Fibroblast of the aortic adventitia (primary cell): ENCODE measurements at regions not wholly inside any gene's neighbourhood (a gene's known extent, or its start where the extent isn't known, plus 50 kb on each side); places are given as distances from the start of the nearest gene placed in this dataset.

Source experiments
- DNase-seq: peaks from one replicate; pipeline ENCODE4 v3.0.0-alpha.2; 2010; ENCODE audit warnings: low read depth
- H3K4me3 ChIP-seq: 2 replicates; pipeline ENCODE4 v1.5.1; 2011; ENCODE audit warnings: low read depth, mild to moderate bottlenecking, control low read depth, low read length, moderate library complexity
- TF ChIP-seq, protein P1 (sequence below): IDR thresholded peaks from 2 replicates; pipeline ENCODE4 v1.5.1; 2011; ENCODE audit warnings: mild to moderate bottlenecking, low read length, control low read depth, inconsistent platforms; ENCODE audit not compliant: insufficient read depth

DNA sequence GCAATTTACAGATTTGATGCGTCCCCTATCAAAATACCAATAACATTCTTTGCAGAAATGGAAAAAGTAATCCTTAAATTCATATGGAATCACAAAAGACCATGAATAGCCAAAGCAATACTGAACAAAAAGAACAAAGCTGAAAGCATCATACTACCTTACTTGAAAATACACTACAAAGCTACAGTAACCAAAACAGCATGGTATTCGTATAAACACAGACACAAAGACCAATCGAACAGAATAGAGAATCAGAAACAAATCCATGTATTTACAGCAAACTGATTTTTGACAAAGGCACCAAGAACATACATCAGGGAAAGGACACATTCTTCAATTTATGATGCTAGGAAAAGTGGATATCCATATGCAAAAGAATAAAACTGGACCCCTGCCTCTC is 206.5 kb upstream of the PDE10A start:
- DNase-seq: no peak
- TF ChIP-seq, protein P1, sequence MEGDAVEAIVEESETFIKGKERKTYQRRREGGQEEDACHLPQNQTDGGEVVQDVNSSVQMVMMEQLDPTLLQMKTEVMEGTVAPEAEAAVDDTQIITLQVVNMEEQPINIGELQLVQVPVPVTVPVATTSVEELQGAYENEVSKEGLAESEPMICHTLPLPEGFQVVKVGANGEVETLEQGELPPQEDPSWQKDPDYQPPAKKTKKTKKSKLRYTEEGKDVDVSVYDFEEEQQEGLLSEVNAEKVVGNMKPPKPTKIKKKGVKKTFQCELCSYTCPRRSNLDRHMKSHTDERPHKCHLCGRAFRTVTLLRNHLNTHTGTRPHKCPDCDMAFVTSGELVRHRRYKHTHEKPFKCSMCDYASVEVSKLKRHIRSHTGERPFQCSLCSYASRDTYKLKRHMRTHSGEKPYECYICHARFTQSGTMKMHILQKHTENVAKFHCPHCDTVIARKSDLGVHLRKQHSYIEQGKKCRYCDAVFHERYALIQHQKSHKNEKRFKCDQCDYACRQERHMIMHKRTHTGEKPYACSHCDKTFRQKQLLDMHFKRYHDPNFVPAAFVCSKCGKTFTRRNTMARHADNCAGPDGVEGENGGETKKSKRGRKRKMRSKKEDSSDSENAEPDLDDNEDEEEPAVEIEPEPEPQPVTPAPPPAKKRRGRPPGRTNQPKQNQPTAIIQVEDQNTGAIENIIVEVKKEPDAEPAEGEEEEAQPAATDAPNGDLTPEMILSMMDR: no peak
- H3K4me3 ChIP-seq: no peak overlapping the region

DNA sequence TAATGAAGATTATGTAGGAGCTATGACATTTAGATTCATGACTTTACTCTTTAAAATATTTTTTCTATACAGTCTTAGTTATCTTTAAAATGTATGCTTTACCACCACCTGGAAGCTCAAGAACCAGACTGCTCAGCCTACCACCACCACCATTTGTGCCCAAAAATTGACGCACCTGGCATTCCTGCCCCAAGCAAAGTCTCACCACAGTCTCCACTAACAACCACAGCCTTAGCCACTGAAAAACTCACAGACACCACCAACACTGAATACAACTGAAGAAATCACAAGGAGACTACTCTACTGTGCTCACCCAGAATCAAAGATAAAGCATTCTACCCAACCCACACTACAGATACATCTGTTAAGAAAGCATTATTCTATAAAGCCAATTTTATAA is 201.9 kb upstream of the PDE10A start:
- DNase-seq: no peak
- TF ChIP-seq, protein P1: no peak
- no peak overlapping the region for H3K4me3 ChIP-seq

DNA sequence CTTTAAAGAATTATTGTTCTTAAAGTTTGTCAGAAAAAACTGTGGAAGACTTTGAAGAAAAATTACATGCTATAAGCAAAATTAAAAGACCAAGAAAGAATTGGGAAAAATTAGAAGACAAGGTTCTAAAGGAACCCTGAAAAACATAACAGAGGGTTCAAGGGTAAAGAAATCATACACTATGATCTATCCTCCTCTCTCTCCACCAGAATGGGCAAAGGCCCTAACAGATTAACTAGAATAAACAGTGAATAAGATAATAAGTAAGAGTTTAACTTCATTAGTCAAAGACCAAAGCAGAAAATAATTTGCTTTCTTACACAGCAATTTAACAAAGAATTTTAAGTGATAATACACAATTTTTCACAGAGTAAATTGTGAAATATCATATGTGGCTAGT is 201.2 kb upstream of the PDE10A start:
- no peak for DNase-seq
- TF ChIP-seq, protein P1: no peak
- no peak overlapping the region for H3K4me3 ChIP-seq

DNA sequence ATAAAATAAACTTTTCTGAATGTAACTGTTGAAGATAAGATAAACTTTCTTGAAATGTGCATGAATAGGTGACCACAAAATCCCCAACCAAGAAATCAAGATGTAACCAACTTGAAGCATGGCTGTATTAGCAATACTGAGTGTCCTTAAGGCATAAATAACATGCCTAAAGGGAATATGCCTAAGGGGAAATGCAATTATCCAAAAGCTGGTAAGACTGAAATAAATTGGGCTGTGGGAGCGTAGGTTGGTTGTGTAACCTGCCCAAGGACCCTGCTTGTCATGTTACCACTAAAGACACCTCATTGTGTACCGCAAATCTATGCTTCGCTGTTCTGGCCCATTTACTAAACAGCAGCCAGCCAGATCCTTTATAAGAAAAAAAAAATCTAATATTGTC is 200.8 kb upstream of the PDE10A start:
- TF ChIP-seq, protein P1: no peak
- H3K4me3 ChIP-seq: no peak overlapping the region
- peak; percentile 68 for DNase-seq

DNA sequence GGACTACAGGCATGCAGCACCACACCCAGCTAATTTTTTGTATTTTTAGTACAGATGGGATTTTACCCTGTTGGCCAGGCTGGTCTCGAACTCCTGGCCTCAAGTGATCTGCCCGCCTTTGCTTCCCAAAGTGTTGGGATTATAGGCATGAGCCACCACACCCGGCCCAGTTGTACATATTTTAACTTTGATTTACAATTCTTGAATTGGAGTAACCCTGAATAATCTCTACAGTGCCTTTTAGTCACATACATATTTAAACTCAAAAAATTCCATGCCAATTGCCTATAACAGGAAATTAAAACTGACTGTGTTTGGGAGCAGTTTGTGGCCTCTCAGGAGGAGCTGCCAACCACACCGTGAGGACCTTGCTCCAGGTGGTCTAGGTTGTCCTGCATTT is 199.8 kb upstream of the PDE10A start:
- TF ChIP-seq, protein P1: no peak
- DNase-seq: no peak
- no peak overlapping the region for H3K4me3 ChIP-seq

DNA sequence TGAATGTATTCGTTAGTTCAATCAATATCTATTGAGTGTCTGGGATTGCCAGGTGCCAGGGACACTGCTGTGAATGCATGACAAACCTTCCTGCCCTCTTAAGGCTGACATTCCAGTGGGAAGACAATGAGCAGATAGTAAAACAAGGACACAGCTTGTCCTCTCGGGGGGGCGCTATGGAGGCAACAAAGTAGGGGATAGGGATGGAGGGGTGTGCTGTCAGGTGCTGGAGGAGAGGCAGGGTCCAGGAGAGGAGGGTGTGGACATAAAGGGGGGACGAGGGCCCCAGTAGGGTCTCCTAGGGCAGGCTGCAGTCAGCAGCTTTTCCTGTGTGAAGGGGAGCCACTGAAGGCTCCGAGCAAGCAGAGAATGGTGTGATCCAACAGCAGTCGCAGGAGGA is 198.2 kb upstream of the PDE10A start:
- no peak for DNase-seq
- TF ChIP-seq, protein P1: no peak
- H3K4me3 ChIP-seq: no peak overlapping the region

DNA sequence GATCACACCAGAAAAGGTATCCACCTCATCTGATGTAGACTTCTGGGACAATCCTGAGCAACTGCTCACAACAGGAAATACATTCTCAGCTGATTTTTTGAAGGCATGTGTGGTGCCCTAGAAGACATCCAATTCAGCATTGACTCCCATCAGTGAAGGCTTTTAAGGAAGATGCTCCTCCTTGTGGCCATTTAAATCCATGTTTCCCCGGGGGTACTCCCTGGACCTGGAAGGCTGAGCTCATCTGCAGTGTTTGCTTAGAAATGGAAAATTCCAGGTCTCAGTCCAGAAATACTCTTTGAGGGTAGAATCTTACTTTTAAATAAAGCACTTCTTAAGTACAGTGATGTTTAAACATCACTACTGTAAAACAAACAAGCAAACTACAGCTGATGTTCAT is 195.5 kb upstream of the PDE10A start:
- no peak overlapping the region for H3K4me3 ChIP-seq
- peak; percentile 41 for DNase-seq
- TF ChIP-seq, protein P1: peak; percentile 34
